Naive thymus-derived CD4-positive, alpha-beta T cell (primary cell): ENCODE measurements at regions not wholly inside any gene's neighbourhood (a gene's known extent, or its start where the extent isn't known, plus 50 kb on each side); places are given as distances from the start of the nearest gene placed in this dataset.

Source experiments
- ATAC-seq: fragments of 150-1000 bp; cut with Tn5 transposase; 2 replicates; pipeline ENCODE4 v1.10.0; 2021; ENCODE audit warnings: mild to moderate bottlenecking, moderate library complexity
- CTCF ChIA-PET: fragments of 350-600 bp; sonication (Branson Sonifier 250); formaldehyde crosslinking; loops from one replicate; lab custom pipeline; 2021; ENCODE audit warnings: antibody characterized with exemption; lab: Charles Lee
- POLR2A ChIA-PET: fragments of 350-600 bp; sonication (Branson Sonifier 250); formaldehyde crosslinking; loops from one replicate; lab custom pipeline; 2021; ENCODE audit warnings: antibody characterized with exemption, inconsistent platforms; lab: Charles Lee
- DNase-seq, 9 donors: peaks; one replicate each; pipeline versions ENCODE4 v3.0.0 to v3.0.0-alpha.2; 2020 to 2022; ENCODE audit warnings: mixed read lengths in 1 of 9
- H3K27ac ChIP-seq: one replicate; pipeline ENCODE4 v1.7.0; 2013; ENCODE audit warnings: mild to moderate bottlenecking, low read depth, low read length, moderate library complexity
- H3K27me3 ChIP-seq, 2 donors: one replicate each; pipeline ENCODE4 v1.7.0; 2013; ENCODE audit warnings: low read length in 2 of 2, mild to moderate bottlenecking in 2 of 2, moderate library complexity in 2 of 2; ENCODE audit not compliant: control insufficient read depth in 2 of 2, insufficient read depth in 2 of 2
- H3K36me3 ChIP-seq, 3 experiments: 1 replicate in 2 of 3; 2 replicates in 1 of 3; pipeline ENCODE4 v1.7.0; 2013; ENCODE audit warnings: low read length in 3 of 3, mild to moderate bottlenecking in 3 of 3, moderate library complexity in 1 of 3; ENCODE audit not compliant: insufficient read depth in 3 of 3, control insufficient read depth in 2 of 3
- H3K4me1 ChIP-seq, 2 donors: one replicate each; pipeline ENCODE4 v1.7.0; 2013; ENCODE audit warnings: low read length in 2 of 2, mild to moderate bottlenecking in 2 of 2, moderate library complexity in 1 of 2; ENCODE audit not compliant: control insufficient read depth in 2 of 2, insufficient read depth in 2 of 2
- H3K4me3 ChIP-seq: 2 replicates; pipeline ENCODE4 v1.7.0; 2013; ENCODE audit warnings: mild to moderate bottlenecking, low read length
- H3K9me3 ChIP-seq, 3 experiments: 1 replicate in 2 of 3; 2 replicates in 1 of 3; pipeline ENCODE4 v1.7.0; 2013; ENCODE audit warnings: low read length in 3 of 3; ENCODE audit not compliant: control insufficient read depth in 2 of 3
- H3K27ac Mint-ChIP-seq, 9 donors: one replicate each; pipeline ENCODE4 v1.8.0; 2020 to 2022; ENCODE audit warnings: mixed read lengths in 9 of 9, mild to moderate bottlenecking in 8 of 9, moderate library complexity in 5 of 9, inconsistent platforms in 2 of 9
- H3K27me3 Mint-ChIP-seq, 5 donors: one replicate each; pipeline ENCODE4 v1.8.0; 2021 to 2022; ENCODE audit warnings: mixed read lengths in 5 of 5, mild to moderate bottlenecking in 1 of 5
- H3K36me3 Mint-ChIP-seq, 5 donors: one replicate each; pipeline ENCODE4 v1.8.0; 2020 to 2022; ENCODE audit warnings: mixed read lengths in 5 of 5, mild to moderate bottlenecking in 3 of 5, inconsistent platforms in 1 of 5
- H3K4me1 Mint-ChIP-seq, 7 donors: one replicate each; pipeline ENCODE4 v1.8.0; 2020 to 2022; ENCODE audit warnings: mixed read lengths in 7 of 7, mild to moderate bottlenecking in 3 of 7, inconsistent platforms in 1 of 7
- H3K4me3 Mint-ChIP-seq, 10 donors: one replicate each; pipeline ENCODE4 v1.8.0; 2020 to 2022; ENCODE audit warnings: mild to moderate bottlenecking in 10 of 10, mixed read lengths in 10 of 10, moderate library complexity in 6 of 10, inconsistent platforms in 2 of 10
- H3K9me3 Mint-ChIP-seq, 11 donors: one replicate each; pipeline ENCODE4 v1.8.0; 2020 to 2022; ENCODE audit warnings: mixed read lengths in 11 of 11, mild to moderate bottlenecking in 4 of 11, inconsistent platforms in 1 of 11, moderate library complexity in 1 of 11
- intact Hi-C, 2 donors: fragments of 100-400 bp; cut with micrococcal nuclease; formaldehyde crosslinking; loops; one replicate each; pipeline ENCODE4 v1.15.1; 2023

GRCh38 chr6:139533171-139533570 lies 158.7 kb upstream of the CITED2 start:
- Histone ChIP-seq H3K4me3 (no peak overlapping the region), H3K27me3 (no peaks in the 10 kb centered on the region), H3K4me1 (peaks cover 10 to 43% of the 10 kb centered on the region in 2 donors), H3K36me3 (no peaks in the 10 kb centered on the region), H3K27ac (no peak overlapping the region), H3K9me3 (no peaks in the 10 kb centered on the region)
- H3K4me3 Mint-ChIP-seq: peak overlapping the region in 1 of 10 donors; percentile 41
- DNase-seq (no peak), ATAC-seq (no peak)
- H3K4me1 Mint-ChIP-seq: peaks cover 7 to 57% (median 16%) of the 10 kb centered on the region in 7 donors
- intact Hi-C loops: loop anchor here in 1 of 2 donors (5.0 kb wide), 2 partner anchors 44 to 161 kb away; partner anchors contain the start of gene CITED2
- peaks cover 0 to 8% (median 4%) of the 10 kb centered on the region in 5 donors for H3K27me3 Mint-ChIP-seq
- peak overlapping the region in 1 of 9 donors; percentile 94 for H3K27ac Mint-ChIP-seq
- POLR2A ChIA-PET: no interaction called here
- H3K36me3 Mint-ChIP-seq: peaks cover 0 to 10% (median 0%) of the 10 kb centered on the region in 5 donors
- CTCF ChIA-PET: no interaction called here
- H3K9me3 Mint-ChIP-seq: peaks cover 0 to 10% (median 0%) of the 10 kb centered on the region in 11 donors

DNA sequence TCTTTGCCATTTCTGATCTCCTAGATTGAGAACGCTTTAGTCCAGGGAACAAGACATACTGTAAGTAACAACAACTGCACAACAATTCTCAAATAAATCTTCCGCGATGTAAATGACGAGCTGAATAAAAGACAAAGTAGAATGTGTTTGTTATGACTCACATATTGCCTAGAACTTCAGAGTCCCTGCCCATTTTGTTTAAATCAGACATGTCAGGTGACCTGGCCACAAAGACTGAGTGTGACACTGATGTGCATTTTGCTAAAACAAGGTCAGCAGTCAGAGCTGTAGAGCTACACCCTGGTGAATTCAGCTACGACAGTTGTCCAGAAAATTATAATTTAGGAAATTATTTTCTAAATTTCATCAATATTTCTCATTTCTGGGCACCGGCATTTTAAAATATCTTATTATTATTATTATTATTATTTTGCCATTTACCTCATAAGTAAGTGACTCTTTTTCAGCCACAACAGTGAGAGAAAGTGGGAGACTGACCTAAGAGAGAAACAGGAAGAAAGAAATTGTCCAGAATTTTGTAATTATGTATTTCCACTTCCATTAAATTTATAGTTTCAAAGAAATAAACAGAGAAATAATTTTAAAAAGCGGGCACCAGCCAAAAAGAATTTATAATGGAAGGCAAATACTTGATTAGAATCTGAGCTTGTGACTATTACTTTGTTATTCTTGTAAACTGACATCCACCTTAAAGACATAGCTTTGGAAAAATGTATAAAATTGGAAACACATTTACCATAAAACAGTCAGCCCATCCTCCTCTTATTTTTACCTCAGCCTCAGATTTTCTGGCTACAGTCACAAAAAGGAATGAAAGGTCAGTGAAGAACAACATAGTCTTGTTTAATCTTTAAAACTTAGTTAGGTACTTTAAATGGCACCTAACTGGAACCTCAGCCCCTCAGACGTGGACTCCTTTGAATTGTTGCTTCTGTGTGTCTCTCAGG lies 157.0 kb upstream of the CITED2 start:
- Histone ChIP-seq H3K36me3 (no peaks in the 10 kb centered on the region), H3K4me3 (peak overlapping the region; percentile 2), H3K27ac (no peak overlapping the region), H3K27me3 (no peaks in the 10 kb centered on the region), H3K9me3 (no peaks in the 10 kb centered on the region), H3K4me1 (peaks cover 10 to 43% of the 10 kb centered on the region in 2 donors)
- peaks cover 0 to 12% (median 0%) of the 10 kb centered on the region in 5 donors for H3K36me3 Mint-ChIP-seq
- intact Hi-C loops: loop anchor here in 1 of 2 donors (5.0 kb wide), 2 partner anchors 46 to 159 kb away; partner anchors contain the start of gene CITED2
- DNase-seq (no peak), ATAC-seq (peak; percentile 88)
- CTCF ChIA-PET: no interaction called here
- H3K4me1 Mint-ChIP-seq: peaks cover 7 to 47% (median 16%) of the 10 kb centered on the region in 7 donors
- peaks cover 0 to 14% (median 11%) of the 10 kb centered on the region in 5 donors for H3K27me3 Mint-ChIP-seq
- H3K9me3 Mint-ChIP-seq: peaks cover 0 to 15% (median 0%) of the 10 kb centered on the region in 11 donors
- peak overlapping the region in 1 of 9 donors; percentile 82 for H3K27ac Mint-ChIP-seq
- POLR2A ChIA-PET: interaction anchor here (0.9 kb wide), 1 partner anchor 20 kb away, joined by 3 read pairs; no protein-coding TSS in a partner anchor
- peak overlapping the region in 1 of 10 donors; percentile 34 for H3K4me3 Mint-ChIP-seq

DNA sequence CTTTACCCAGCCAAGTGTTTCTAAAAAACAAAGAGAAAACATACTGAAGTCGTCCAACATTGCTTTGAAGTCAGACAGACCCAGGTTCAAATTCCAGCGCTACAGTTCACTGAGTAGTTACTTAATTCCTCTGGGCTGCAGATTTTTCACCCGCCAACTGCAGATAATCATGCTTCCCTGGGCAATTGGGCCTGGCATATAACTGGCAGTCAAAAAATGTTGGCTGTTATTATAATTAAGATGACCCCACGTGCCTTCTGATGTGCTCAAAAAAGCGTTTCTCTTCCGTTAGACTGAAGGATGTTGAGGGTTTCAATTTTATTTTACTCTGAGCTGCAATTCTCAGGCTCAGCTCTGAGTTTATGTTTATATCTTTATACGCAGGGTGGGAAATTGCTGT lies 156.1 kb upstream of the CITED2 start:
- no peaks in the 10 kb centered on the region for H3K9me3 ChIP-seq
- H3K36me3 ChIP-seq: no peaks in the 10 kb centered on the region
- no peak overlapping the region for H3K4me3 Mint-ChIP-seq
- H3K4me1 ChIP-seq: peaks cover 10 to 37% of the 10 kb centered on the region in 2 donors
- no peak overlapping the region for H3K27ac Mint-ChIP-seq
- no peak for DNase-seq
- ATAC-seq: peak; percentile 14
- no peaks in the 10 kb centered on the region for H3K27me3 ChIP-seq
- peaks cover 7 to 38% (median 16%) of the 10 kb centered on the region in 7 donors for H3K4me1 Mint-ChIP-seq
- H3K9me3 Mint-ChIP-seq: peaks cover 0 to 15% (median 0%) of the 10 kb centered on the region in 11 donors
- no peak overlapping the region for H3K27ac ChIP-seq
- H3K27me3 Mint-ChIP-seq: peaks cover 0 to 17% (median 11%) of the 10 kb centered on the region in 5 donors
- CTCF ChIA-PET: no interaction called here
- peaks cover 0 to 9% (median 0%) of the 10 kb centered on the region in 5 donors for H3K36me3 Mint-ChIP-seq
- intact Hi-C loops: loop anchor here in 1 of 2 donors (5.0 kb wide), 2 partner anchors 47 to 158 kb away; partner anchors contain the start of gene CITED2
- POLR2A ChIA-PET: interaction anchor here (0.9 kb wide), 1 partner anchor 19 kb away, joined by 3 read pairs; no protein-coding TSS in a partner anchor
- peak overlapping the region; percentile 2 for H3K4me3 ChIP-seq

GRCh38 chr6:139529420-139529819 lies 155.0 kb upstream of the CITED2 start:
- CTCF ChIA-PET: interaction anchor here (0.7 kb wide), 1 partner anchor 63 kb away, joined by 3 read pairs; no protein-coding TSS in a partner anchor
- H3K27me3 ChIP-seq: no peaks in the 10 kb centered on the region
- no peak overlapping the region for H3K27ac ChIP-seq
- H3K4me1 Mint-ChIP-seq: peaks cover 2 to 30% (median 9%) of the 10 kb centered on the region in 7 donors
- peaks cover 0 to 15% (median 0%) of the 10 kb centered on the region in 11 donors for H3K9me3 Mint-ChIP-seq
- intact Hi-C loops: no loop called here
- no peaks in the 10 kb centered on the region for H3K9me3 ChIP-seq
- H3K27ac Mint-ChIP-seq: no peak overlapping the region
- H3K4me3 ChIP-seq: no peak overlapping the region
- POLR2A ChIA-PET: no interaction called here
- peaks cover 7 to 33% of the 10 kb centered on the region in 2 donors for H3K4me1 ChIP-seq
- H3K36me3 Mint-ChIP-seq: peaks cover 0 to 9% (median 0%) of the 10 kb centered on the region in 5 donors
- DNase-seq: no peak
- H3K27me3 Mint-ChIP-seq: peaks cover 0 to 19% (median 11%) of the 10 kb centered on the region in 5 donors
- H3K36me3 ChIP-seq: no peaks in the 10 kb centered on the region
- ATAC-seq: no peak
- no peak overlapping the region for H3K4me3 Mint-ChIP-seq

GRCh38 chr6:139528471-139528870 lies 154.0 kb upstream of the CITED2 start:
- H3K9me3 Mint-ChIP-seq: peaks cover 0 to 15% (median 0%) of the 10 kb centered on the region in 11 donors
- intact Hi-C loops: no loop called here
- H3K4me1 Mint-ChIP-seq: peaks cover 0 to 20% (median 2%) of the 10 kb centered on the region in 7 donors
- H3K4me1 ChIP-seq: peaks cover 0 to 23% of the 10 kb centered on the region in 2 donors
- POLR2A ChIA-PET: interaction anchor here (0.6 kb wide), 1 partner anchor 151 kb away, joined by 5 read pairs; no protein-coding TSS in a partner anchor
- no peak overlapping the region for H3K4me3 ChIP-seq
- no peak overlapping the region for H3K4me3 Mint-ChIP-seq
- peaks cover 0 to 7% (median 0%) of the 10 kb centered on the region in 5 donors for H3K36me3 Mint-ChIP-seq
- CTCF ChIA-PET: interaction anchor here (0.7 kb wide), 1 partner anchor 62 kb away, joined by 3 read pairs; no protein-coding TSS in a partner anchor
- H3K27ac ChIP-seq: no peak overlapping the region
- H3K36me3 ChIP-seq: no peaks in the 10 kb centered on the region
- H3K27me3 ChIP-seq: no peaks in the 10 kb centered on the region
- DNase-seq: no peak
- no peak overlapping the region for H3K27ac Mint-ChIP-seq
- H3K27me3 Mint-ChIP-seq: peaks cover 0 to 19% (median 11%) of the 10 kb centered on the region in 5 donors
- H3K9me3 ChIP-seq: no peaks in the 10 kb centered on the region
- no peak for ATAC-seq

DNA sequence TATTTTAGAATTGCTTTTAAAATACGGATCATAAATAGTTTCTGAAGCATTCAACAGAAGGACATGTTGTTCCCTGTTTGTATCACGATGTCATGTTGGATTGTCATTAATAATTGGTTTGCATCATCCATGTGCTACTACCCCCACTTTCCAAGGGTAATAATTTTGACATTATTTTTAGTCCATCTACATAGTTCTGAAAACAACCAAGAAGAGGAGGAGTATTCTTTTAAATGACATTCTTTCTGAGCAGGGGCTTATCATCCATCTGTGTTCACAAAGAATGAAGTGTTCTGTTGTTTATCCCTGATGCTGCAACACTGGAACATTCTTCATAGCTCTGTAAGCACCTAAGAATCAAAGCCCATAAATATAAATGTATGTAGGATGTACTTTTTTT lies 151.0 kb upstream of the CITED2 start:
- ATAC-seq (no peak), DNase-seq (no peak)
- Mint-ChIP-seq H3K9me3 (peaks cover 0 to 16% (median 0%) of the 10 kb centered on the region in 11 donors), H3K27ac (no peak overlapping the region), H3K4me1 (peaks cover 0 to 7% (median 0%) of the 10 kb centered on the region in 7 donors), H3K27me3 (peaks cover 2 to 24% (median 11%) of the 10 kb centered on the region in 5 donors), H3K36me3 (peaks cover 0 to 6% (median 0%) of the 10 kb centered on the region in 5 donors), H3K4me3 (no peak overlapping the region)
- intact Hi-C loops: no loop called here
- H3K4me3 ChIP-seq: no peak overlapping the region
- POLR2A ChIA-PET: no interaction called here
- peaks cover 0 to 4% of the 10 kb centered on the region in 2 donors for H3K4me1 ChIP-seq
- H3K27me3 ChIP-seq: no peaks in the 10 kb centered on the region
- no peaks in the 10 kb centered on the region for H3K36me3 ChIP-seq
- H3K27ac ChIP-seq: no peak overlapping the region
- no peaks in the 10 kb centered on the region for H3K9me3 ChIP-seq
- CTCF ChIA-PET: no interaction called here
